MM.1S (cell line): ENCODE measurements at regions not wholly inside any gene's neighbourhood (a gene's known extent, or its start where the extent isn't known, plus 50 kb on each side); places are given as distances from the start of the nearest gene placed in this dataset.

Experiments used
- DNase-seq: peaks from one replicate; pipeline ENCODE4 v3.0.0-alpha.2; 2015
- H2AFZ ChIP-seq: fragments of 300-600 bp; sonication (generic); 2 replicates; pipeline ENCODE4 v1.6.0; 2016; ENCODE audit warnings: antibody characterized with exemption, low read length
- H3F3A ChIP-seq: fragments of 300-600 bp; sonication (generic); 2 replicates; pipeline ENCODE4 v1.6.1; 2016; ENCODE audit warnings: mild to moderate bottlenecking, antibody characterized with exemption, low read length, moderate library complexity, mixed read lengths; ENCODE audit not compliant: insufficient read depth
- H3K27ac ChIP-seq: fragments of 300-600 bp; sonication (generic); 2 replicates; pipeline ENCODE4 v1.5.1; 2016; ENCODE audit warnings: mild to moderate bottlenecking, low read length
- H3K27me3 ChIP-seq: fragments of 300-600 bp; sonication (generic); replicated peaks from 2 replicates; pipeline ENCODE4 v1.6.0; 2016; ENCODE audit warnings: low read length; ENCODE audit not compliant: insufficient read depth
- H3K36me3 ChIP-seq: fragments of 300-600 bp; sonication (generic); replicated peaks from 2 replicates; pipeline ENCODE4 v1.6.1; 2016; ENCODE audit warnings: mild to moderate bottlenecking, low read length, mixed read lengths; ENCODE audit not compliant: insufficient read depth
- H3K4me1 ChIP-seq: fragments of 300-600 bp; sonication (generic); 2 replicates; pipeline ENCODE4 v1.6.1; 2016; ENCODE audit warnings: low read length, mixed read lengths
- H3K4me2 ChIP-seq: fragments of 300-600 bp; sonication (generic); 2 replicates; pipeline ENCODE4 v1.6.0; 2016; ENCODE audit warnings: low read depth, low read length
- H3K4me3 ChIP-seq: fragments of 300-600 bp; sonication (generic); 2 replicates; pipeline ENCODE4 v1.5.1; 2016; ENCODE audit warnings: low read length, mixed read lengths
- H3K79me2 ChIP-seq: fragments of 300-600 bp; sonication (generic); 2 replicates; pipeline ENCODE4 v1.6.1; 2016; ENCODE audit warnings: mixed run types, low read length, mixed read lengths
- H3K9ac ChIP-seq: fragments of 300-600 bp; sonication (generic); 2 replicates; pipeline ENCODE4 v1.6.1; 2016; ENCODE audit warnings: low read length, mixed read lengths
- H3K9me2 ChIP-seq: fragments of 300-600 bp; sonication (generic); replicated peaks from 2 replicates; pipeline ENCODE4 v1.6.1; 2016; ENCODE audit warnings: mild to moderate bottlenecking, low read length, mixed read lengths; ENCODE audit not compliant: insufficient read depth
- H3K9me3 ChIP-seq: fragments of 300-600 bp; sonication (generic); replicated peaks from 2 replicates; pipeline ENCODE4 v1.6.1; 2016; ENCODE audit warnings: mild to moderate bottlenecking, low read length, mixed read lengths; ENCODE audit not compliant: insufficient read depth
- H4K20me1 ChIP-seq: fragments of 300-600 bp; sonication (generic); 2 replicates; pipeline ENCODE4 v1.6.1; 2016; ENCODE audit warnings: mild to moderate bottlenecking, low read length, moderate library complexity, mixed read lengths; ENCODE audit not compliant: insufficient read depth
- CTCF ChIP-seq: fragments of 300-600 bp; sonication (generic); IDR thresholded peaks from 2 replicates; pipeline ENCODE4 v1.5.1; 2016; ENCODE audit warnings: antibody characterized with exemption, low read length, mixed read lengths
- EZH2 ChIP-seq: fragments of 300-600 bp; sonication (generic); optimal IDR thresholded peaks from 2 replicates; pipeline ENCODE3; 2017; ENCODE audit warnings: low read depth, mild to moderate bottlenecking, antibody characterized with exemption, low read length, mixed read lengths
- EZH2phosphoT487 ChIP-seq: fragments of 300-600 bp; sonication (generic); IDR thresholded peaks from 2 replicates; pipeline ENCODE4 v1.6.1; 2018; ENCODE audit warnings: antibody characterized with exemption, low read length

GRCh38 chr1:82160036-82160435, 359.3 kb downstream of the ADGRL2 start:
- no peaks in the 10 kb centered on the region for H3K36me3 ChIP-seq
- H3K27ac ChIP-seq, result no peak overlapping the region
- no peak overlapping the region for H2AFZ ChIP-seq
- H3K9me3 ChIP-seq, result no peaks in the 10 kb centered on the region
- DNase-seq, result no peak
- H3K79me2 ChIP-seq, result no peaks in the 10 kb centered on the region
- H3K9me2 ChIP-seq, result no peaks in the 10 kb centered on the region
- H3K4me1 ChIP-seq, result no peaks in the 10 kb centered on the region
- H4K20me1 ChIP-seq, result no peaks in the 10 kb centered on the region
- H3K27me3 ChIP-seq, result no peaks in the 10 kb centered on the region
- TF ChIP-seq EZH2phosphoT487 (no peak), CTCF (no peak)
- no peak overlapping the region for H3K4me3 ChIP-seq
- H3F3A ChIP-seq, result no peaks in the 10 kb centered on the region
- no peak overlapping the region for H3K4me2 ChIP-seq
- H3K9ac ChIP-seq, result no peak overlapping the region

- no peak overlapping the region for H3K4me3 ChIP-seq
- H3K4me2 ChIP-seq, result no peak overlapping the region
- no peak for DNase-seq
- H3K36me3 ChIP-seq, result no peaks in the 10 kb centered on the region
- no peak overlapping the region for H3K27ac ChIP-seq
- no peaks in the 10 kb centered on the region for H3K79me2 ChIP-seq
- no peaks in the 10 kb centered on the region for H3K27me3 ChIP-seq
- H3K9ac ChIP-seq, result no peak overlapping the region
- H4K20me1 ChIP-seq, result no peaks in the 10 kb centered on the region
- no peaks in the 10 kb centered on the region for H3K4me1 ChIP-seq
- TF ChIP-seq EZH2phosphoT487 (no peak), CTCF (no peak), EZH2 (no peak)
- no peaks in the 10 kb centered on the region for H3K9me3 ChIP-seq
- no peaks in the 10 kb centered on the region for H3F3A ChIP-seq
- no peaks in the 10 kb centered on the region for H3K9me2 ChIP-seq
- H2AFZ ChIP-seq, result no peak overlapping the region
Measured at GRCh38 chr1:82158981-82159380, 358.2 kb downstream of the ADGRL2 start.

GRCh38 chr1:82154219-82154970, 353.7 kb downstream of the ADGRL2 start:
- peaks cover 16% of the 10 kb centered on the region for H3F3A ChIP-seq
- no peaks in the 10 kb centered on the region for H3K9me3 ChIP-seq
- H3K4me1 ChIP-seq, result peaks cover 23% of the 10 kb centered on the region
- no peak for TF ChIP-seq EZH2phosphoT487
- TF ChIP-seq EZH2, result no peak
- TF ChIP-seq CTCF, result no peak
- DNase-seq, result no peak
- no peaks in the 10 kb centered on the region for H4K20me1 ChIP-seq
- H3K9ac ChIP-seq, result no peak overlapping the region
- no peaks in the 10 kb centered on the region for H3K9me2 ChIP-seq
- no peak overlapping the region for H3K4me3 ChIP-seq
- no peak overlapping the region for H3K27ac ChIP-seq
- no peak overlapping the region for H2AFZ ChIP-seq
- H3K27me3 ChIP-seq, result 0 out of 2 replicates have a peak, but pooled peaks cover 6% of the 10 kb centered on the region
- no peaks in the 10 kb centered on the region for H3K79me2 ChIP-seq
- no peaks in the 10 kb centered on the region for H3K36me3 ChIP-seq
- no peak overlapping the region for H3K4me2 ChIP-seq
